Stimulated activated CD8-positive, alpha-beta memory T cell treated with anti-CD3 and anti-CD28 coated beads, Interleukin-15, amount 100 ng/mL, for 4 hours (primary cell): ENCODE measurements at regions not wholly inside any gene's neighbourhood (a gene's known extent, or its start where the extent isn't known, plus 50 kb on each side); places are given as distances from the start of the nearest gene placed in this dataset.
"Not testable (repeated sequence)": the region's sequence is repeated elsewhere in the genome, so short reads cannot be mapped to it uniquely, and the experiment has no call there.

ENCODE experiments used
- DNase-seq, 2 donors: peaks; one replicate each; pipeline ENCODE4 v3.0.0-alpha.2; 2020; ENCODE audit warnings: low read depth in 2 of 2

GRCh38 chr16:87150681-87151280, 166.4 kb downstream of the C16orf95 start:
- DNase-seq: no peak

- DNase-seq: no peak
Measured at GRCh38 chr16:87152221-87152755, 164.9 kb downstream of the C16orf95 start.

GRCh38 chr16:87153326-87153725, 163.9 kb downstream of the C16orf95 start:
- DNase-seq: no peak

GRCh38 chr16:87155315-87155714, 161.9 kb downstream of the C16orf95 start:
- not testable (repeated sequence) for DNase-seq

- DNase-seq: no peak
Measured at GRCh38 chr16:87156195-87156594, 161.0 kb downstream of the C16orf95 start.

- no peak for DNase-seq
Measured at GRCh38 chr16:87160234-87160636, 157.0 kb downstream of the C16orf95 start.

- DNase-seq: no peak
Measured at GRCh38 chr16:87160701-87161337, 156.4 kb downstream of the C16orf95 start.

GRCh38 chr16:87161410-87161809, 155.8 kb downstream of the C16orf95 start:
- not testable (repeated sequence) for DNase-seq

- no peak for DNase-seq
Measured at GRCh38 chr16:87161822-87162676, 155.1 kb downstream of the C16orf95 start.

- DNase-seq: not testable (repeated sequence)
Measured at GRCh38 chr16:87162799-87163198, 154.4 kb downstream of the C16orf95 start.

- no peak for DNase-seq
Measured at GRCh38 chr16:87163637-87164036, 153.6 kb downstream of the C16orf95 start.

GRCh38 chr16:87165151-87165550, 152.0 kb downstream of the C16orf95 start:
- no peak for DNase-seq

- DNase-seq: no peak
Measured at GRCh38 chr16:87165885-87166284, 151.3 kb downstream of the C16orf95 start.

GRCh38 chr16:87166321-87166720, 150.9 kb downstream of the C16orf95 start:
- no peak for DNase-seq

- no peak for DNase-seq
Measured at GRCh38 chr16:87166934-87167333, 150.3 kb downstream of the C16orf95 start.

GRCh38 chr16:87169509-87169995, 147.6 kb downstream of the C16orf95 start:
- DNase-seq: no peak

GRCh38 chr16:87170310-87170709, 146.9 kb downstream of the C16orf95 start:
- no peak for DNase-seq

GRCh38 chr16:87171723-87172122, 145.5 kb downstream of the C16orf95 start:
- no peak for DNase-seq

GRCh38 chr16:87172632-87173031, 144.6 kb downstream of the C16orf95 start:
- DNase-seq: no peak

- no peak for DNase-seq
Measured at GRCh38 chr16:87173294-87173893, 143.8 kb downstream of the C16orf95 start.

- no peak for DNase-seq
Measured at GRCh38 chr16:87174061-87174460, 143.1 kb downstream of the C16orf95 start.

- DNase-seq: no peak
Measured at GRCh38 chr16:87176735-87177134, 140.5 kb downstream of the C16orf95 start.
